Hematopoietic multipotent progenitor cell treated with erythropoietin and hydrocortisone succinate and interleukin-3 and kit ligand, for 4 days (in vitro differentiated cells): ENCODE measurements at regions not wholly inside any gene's neighbourhood (a gene's known extent, or its start where the extent isn't known, plus 50 kb on each side); places are given as distances from the start of the nearest gene placed in this dataset.

ENCODE experiments used
- DNase-seq: peaks from one replicate; pipeline ENCODE4 v3.0.0-alpha.2; 2015

DNA sequence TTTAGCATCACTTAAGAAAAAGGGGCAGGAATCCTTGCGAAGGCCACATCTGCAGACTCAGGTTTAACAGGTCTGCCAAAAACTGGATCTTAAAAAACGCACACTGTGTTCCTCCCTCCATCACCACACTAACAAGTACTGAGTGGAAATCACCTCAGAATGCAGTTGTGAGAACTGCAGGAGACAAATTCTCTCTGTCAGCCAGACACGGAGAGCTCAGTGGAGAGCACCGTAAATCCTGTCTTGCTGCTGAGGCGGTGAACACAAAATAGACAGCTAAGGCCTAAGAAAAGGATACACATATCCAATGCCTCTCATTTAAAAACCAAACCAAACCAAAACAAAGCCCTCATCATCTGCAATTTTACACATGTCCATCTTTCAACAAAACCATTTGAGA lies 1287.6 kb downstream of the EFNB2 start:
- DNase-seq, result no peak

GRCh38 chr13:105240371-105240770 lies 1295.1 kb downstream of the EFNB2 start:
- no peak for DNase-seq

GRCh38 chr13:105232439-105232838 lies 1303.0 kb downstream of the EFNB2 start:
- no peak for DNase-seq

DNA sequence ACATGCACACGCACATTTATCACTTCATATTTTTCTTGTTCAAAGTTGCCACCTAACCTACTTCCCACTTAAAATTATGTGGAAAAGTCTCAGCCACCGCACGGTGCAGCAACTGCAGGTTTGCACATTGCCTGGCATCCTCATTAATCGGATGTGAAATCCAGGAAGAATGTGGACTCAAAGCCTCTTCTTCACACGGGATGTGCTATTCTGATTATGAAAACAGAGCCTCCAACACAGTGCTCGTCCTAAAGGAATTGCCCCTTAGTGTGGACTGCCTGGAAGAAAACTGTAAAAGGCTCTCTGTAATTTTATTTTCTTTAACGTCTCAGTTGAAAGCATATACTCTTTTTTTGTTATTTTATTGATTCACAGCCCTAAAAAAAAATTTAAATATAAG lies 1303.5 kb downstream of the EFNB2 start:
- DNase-seq, result no peak

- DNase-seq, result no peak
Observed at GRCh38 chr13:105231579-105231978, 1303.9 kb downstream of the EFNB2 start.

- DNase-seq, result no peak
Observed at GRCh38 chr13:105220881-105221280, 1314.6 kb downstream of the EFNB2 start.

- no peak for DNase-seq
Observed at GRCh38 chr13:105220063-105220462, 1315.4 kb downstream of the EFNB2 start.

GRCh38 chr13:105219651-105220050 lies 1315.8 kb downstream of the EFNB2 start:
- no peak for DNase-seq

DNA sequence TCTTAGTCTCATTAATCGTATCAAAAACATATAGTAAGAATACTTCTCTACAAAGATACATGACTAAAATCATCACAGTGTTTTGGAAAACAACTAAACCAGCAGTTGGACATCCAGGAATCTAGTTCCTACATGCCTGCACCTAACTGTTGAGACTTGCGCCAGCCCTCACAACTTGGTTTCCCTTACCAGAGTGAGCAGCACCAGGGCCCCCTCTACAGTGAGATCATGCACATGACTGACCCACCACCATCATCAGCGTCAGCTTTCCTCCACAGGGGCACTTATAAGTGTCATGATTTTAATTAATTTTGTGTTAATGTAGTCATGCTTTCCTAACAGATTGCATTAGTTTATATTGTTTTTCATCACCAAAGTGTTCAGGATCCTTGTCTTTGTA lies 1322.0 kb downstream of the EFNB2 start:
- DNase-seq, result peak; percentile 5

DNA sequence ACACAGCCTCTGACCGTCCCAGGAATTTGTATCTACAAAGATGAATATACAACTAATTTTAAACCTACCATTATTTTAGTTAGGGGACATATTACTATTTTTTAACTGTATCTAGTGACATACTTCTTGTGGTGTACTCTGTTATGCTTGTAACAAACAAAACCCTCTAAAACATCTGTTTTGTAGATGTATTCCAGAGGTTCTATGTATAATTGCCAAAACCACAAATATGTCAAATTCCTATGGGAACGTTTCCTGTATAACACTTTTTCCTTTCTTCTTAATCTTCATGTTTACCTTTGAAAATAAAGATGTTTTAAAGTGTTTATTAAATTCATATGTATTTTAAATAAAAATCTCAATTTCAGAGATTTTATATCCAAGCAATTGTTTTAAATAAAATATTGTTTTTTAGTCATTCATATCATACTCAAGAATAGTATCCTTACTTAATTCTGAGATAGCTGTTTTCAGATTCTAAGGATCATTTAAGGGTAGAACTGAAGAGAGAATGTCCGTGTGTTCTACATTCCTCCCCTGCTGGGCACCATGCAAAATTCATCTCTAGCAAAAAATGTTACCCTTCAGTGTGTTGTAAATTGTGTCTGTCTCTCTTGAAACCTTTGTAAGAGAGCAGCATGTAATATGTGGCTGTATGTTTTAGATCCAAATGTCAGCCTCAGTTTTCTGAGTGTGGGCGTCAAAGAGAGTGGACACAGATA lies 1327.7 kb downstream of the EFNB2 start:
- no peak for DNase-seq

DNA sequence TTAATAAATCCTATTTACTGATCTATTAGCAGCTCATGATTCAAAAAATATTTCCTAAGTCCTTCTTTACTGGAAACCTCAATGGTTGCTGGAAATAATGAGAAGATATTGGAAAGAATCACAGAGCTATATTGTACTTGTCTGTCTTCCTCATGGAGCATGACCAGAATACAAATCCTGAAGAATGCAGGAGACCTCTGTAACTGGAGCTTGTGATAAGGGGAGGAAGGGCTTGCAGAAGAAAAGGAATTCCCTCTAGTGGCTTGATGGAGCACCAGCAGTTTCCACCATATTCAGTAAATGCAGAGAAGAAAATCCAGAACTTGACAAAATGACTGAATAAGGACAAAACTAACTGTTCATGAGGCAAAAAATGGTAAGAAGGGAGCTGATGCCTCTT lies 1333.1 kb downstream of the EFNB2 start:
- DNase-seq, result peak; percentile 72

- DNase-seq, result no peak
Observed at GRCh38 chr13:105201351-105201750, 1334.1 kb downstream of the EFNB2 start.

GRCh38 chr13:105200181-105200580 lies 1335.3 kb downstream of the EFNB2 start:
- no peak for DNase-seq

- no peak for DNase-seq
Observed at GRCh38 chr13:105196052-105196451, 1339.4 kb downstream of the EFNB2 start.

GRCh38 chr13:105193026-105193425 lies 1342.4 kb downstream of the EFNB2 start:
- DNase-seq, result no peak

GRCh38 chr13:105184201-105184600 lies 1351.3 kb downstream of the EFNB2 start:
- no peak for DNase-seq

GRCh38 chr13:105177265-105177900 lies 1358.1 kb downstream of the EFNB2 start:
- peak; percentile 70 for DNase-seq

DNA sequence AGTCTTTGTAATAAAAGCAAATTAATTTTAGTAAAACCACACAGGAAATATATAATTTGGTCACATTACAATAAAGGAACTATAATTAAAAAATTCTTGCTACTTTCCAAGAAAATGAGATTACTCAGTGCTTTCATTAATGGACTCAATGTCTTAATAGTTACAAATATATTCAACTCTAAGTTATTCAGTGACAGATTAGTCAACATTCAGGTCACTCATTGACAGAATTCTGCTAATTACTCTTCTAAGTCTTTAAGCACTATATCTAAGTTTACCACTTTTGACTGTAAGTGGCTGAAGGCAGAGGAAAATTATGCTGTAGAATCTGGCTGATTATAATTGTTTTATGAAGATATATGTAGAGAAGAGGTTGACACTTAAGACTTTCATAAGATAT lies 1365.0 kb downstream of the EFNB2 start:
- DNase-seq, result no peak

GRCh38 chr13:105168295-105168694 lies 1367.2 kb downstream of the EFNB2 start:
- DNase-seq, result no peak

DNA sequence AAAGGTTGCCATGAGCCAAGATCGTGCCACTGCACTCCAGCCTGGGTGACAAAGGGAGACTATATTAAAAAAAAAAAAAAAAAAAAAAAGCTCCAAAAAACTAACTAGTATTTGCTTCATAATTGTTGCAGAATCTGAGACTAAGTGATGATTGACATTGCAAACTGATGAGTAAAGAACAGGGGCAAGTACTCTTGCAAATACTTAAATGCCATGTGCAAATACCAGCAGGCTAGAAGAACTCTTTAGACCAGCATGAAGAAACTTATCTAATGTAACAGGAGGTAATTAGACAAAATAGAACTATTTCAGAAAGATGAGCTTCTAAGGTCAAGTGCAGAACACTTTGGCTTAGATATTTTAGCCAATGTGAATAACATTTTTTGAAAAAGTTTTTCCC lies 1368.1 kb downstream of the EFNB2 start:
- DNase-seq, result no peak

DNA sequence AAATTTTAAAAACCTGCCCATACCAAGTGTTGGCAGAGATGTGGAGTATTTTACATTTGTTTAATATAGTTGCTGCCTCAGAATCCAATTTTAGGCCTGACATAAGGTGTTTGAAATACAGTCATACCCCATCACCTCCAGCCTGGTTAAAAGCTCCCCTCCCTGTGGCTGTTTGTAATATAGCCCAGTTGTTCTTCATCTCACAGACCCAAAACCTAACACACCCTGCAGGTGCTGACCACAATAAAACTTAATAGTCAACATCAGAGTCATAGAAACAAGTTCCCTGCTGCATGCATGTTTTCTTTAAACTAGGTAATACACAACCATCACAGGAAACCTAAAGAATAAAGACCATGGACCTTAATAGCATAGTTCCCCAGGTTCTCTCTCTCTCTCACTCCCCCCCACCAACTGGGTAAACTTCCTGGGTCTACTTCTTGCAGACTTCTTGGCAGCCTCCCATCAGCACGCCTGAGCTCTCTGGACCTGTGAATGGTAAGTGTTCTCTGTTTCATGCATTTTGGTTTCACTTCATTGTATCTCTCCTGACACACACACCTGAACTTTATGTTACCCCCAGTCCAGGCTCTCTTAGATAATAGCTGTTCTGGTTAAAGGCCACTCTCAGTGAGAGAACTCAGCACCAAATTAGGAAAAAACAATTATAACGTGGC lies 1369.9 kb downstream of the EFNB2 start:
- no peak for DNase-seq

DNA sequence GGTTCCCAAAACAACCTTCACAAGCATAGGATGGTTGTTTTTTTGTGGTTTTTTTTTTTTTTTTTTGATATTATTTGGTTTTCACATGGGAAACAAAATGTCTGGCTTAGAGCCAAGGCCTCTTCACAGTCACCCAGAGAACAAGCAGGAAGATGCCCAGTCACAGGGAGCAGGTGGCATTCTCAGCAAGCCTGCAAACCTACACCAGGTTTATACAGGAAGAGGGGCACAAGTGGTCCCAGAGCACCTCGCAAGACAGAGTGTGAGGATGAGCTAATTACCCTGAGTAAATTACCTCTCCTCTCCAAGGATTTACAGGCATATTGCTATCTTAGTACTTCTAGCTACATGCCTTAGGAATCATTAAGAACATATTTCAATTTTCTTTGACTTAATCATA lies 1375.6 kb downstream of the EFNB2 start:
- no peak for DNase-seq

GRCh38 chr13:105153611-105154010 lies 1381.9 kb downstream of the EFNB2 start:
- DNase-seq, result no peak

- DNase-seq, result no peak
Observed at GRCh38 chr13:105151639-105152038, 1383.8 kb downstream of the EFNB2 start.
